DMS53 treated with DMSO at 0.1 percent for 48 hours (cell line): ENCODE measurements at regions not wholly inside any gene's neighbourhood (a gene's known extent, or its start where the extent isn't known, plus 50 kb on each side); places are given as distances from the start of the nearest gene placed in this dataset.
A peak's percentile ranks its signal among the peaks of the same experiment; 100 is the strongest.
"Not testable (repeated sequence)": the region's sequence is repeated elsewhere in the genome, so short reads cannot be mapped to it uniquely, and the experiment has no call there.

Source experiments
- DNase-seq: peaks from one replicate; lab custom pipeline; 2025; ENCODE audit not compliant: unreplicated experiment; lab: John Stamatoyannopoulos, UW

GRCh38 chr5:27818888-27819287 lies 780.5 kb upstream of the CDH9 start:
- peak; percentile 38 for DNase-seq

- DNase-seq: no peak
Measured at GRCh38 chr5:27814983-27815382, 776.6 kb upstream of the CDH9 start.

- DNase-seq: no peak
Measured at GRCh38 chr5:27814286-27814685, 775.9 kb upstream of the CDH9 start.

- DNase-seq: no peak
Measured at GRCh38 chr5:27810458-27810857, 772.1 kb upstream of the CDH9 start.

- DNase-seq: no peak
Measured at GRCh38 chr5:27797220-27797619, 758.8 kb upstream of the CDH9 start.

GRCh38 chr5:27788184-27788583 lies 749.8 kb upstream of the CDH9 start:
- DNase-seq: no peak

- no peak for DNase-seq
Measured at GRCh38 chr5:27784317-27784716, 745.9 kb upstream of the CDH9 start.

- no peak for DNase-seq
Measured at GRCh38 chr5:27778121-27778520, 739.7 kb upstream of the CDH9 start.

GRCh38 chr5:27773636-27774035 lies 735.2 kb upstream of the CDH9 start:
- DNase-seq: no peak

GRCh38 chr5:27773166-27773565 lies 734.8 kb upstream of the CDH9 start:
- DNase-seq: no peak

- DNase-seq: no peak
Measured at GRCh38 chr5:27769748-27770402, 731.5 kb upstream of the CDH9 start.

GRCh38 chr5:27748847-27749246 lies 710.5 kb upstream of the CDH9 start:
- DNase-seq: no peak

- DNase-seq: not testable (repeated sequence)
Measured at GRCh38 chr5:27743383-27743979, 705.1 kb upstream of the CDH9 start.

GRCh38 chr5:27742805-27743204 lies 704.4 kb upstream of the CDH9 start:
- DNase-seq: no peak

GRCh38 chr5:27734838-27735237 lies 696.5 kb upstream of the CDH9 start:
- no peak for DNase-seq

GRCh38 chr5:27733237-27733636 lies 694.9 kb upstream of the CDH9 start:
- DNase-seq: no peak

GRCh38 chr5:27727254-27727653 lies 688.9 kb upstream of the CDH9 start:
- no peak for DNase-seq

GRCh38 chr5:27722337-27722736 lies 684.0 kb upstream of the CDH9 start:
- DNase-seq: no peak

GRCh38 chr5:27708534-27708933 lies 670.1 kb upstream of the CDH9 start:
- DNase-seq: no peak

GRCh38 chr5:27706832-27707231 lies 668.4 kb upstream of the CDH9 start:
- DNase-seq: no peak

GRCh38 chr5:27705661-27706060 lies 667.3 kb upstream of the CDH9 start:
- no peak for DNase-seq

GRCh38 chr5:27701931-27702903 lies 663.8 kb upstream of the CDH9 start:
- DNase-seq: no peak
